ACC112 (cell line): ENCODE measurements at regions not wholly inside any gene's neighbourhood (a gene's known extent, or its start where the extent isn't known, plus 50 kb on each side); places are given as distances from the start of the nearest gene placed in this dataset.
"Not testable (repeated sequence)": the region's sequence is repeated elsewhere in the genome, so short reads cannot be mapped to it uniquely, and the experiment has no call there.

ENCODE experiments used
- H2AFZ ChIP-seq: fragments of 200-600 bp; sonication (generic); one replicate; pipeline ENCODE4 v1.6.0; 2017; ENCODE audit warnings: antibody characterized with exemption, low read length; ENCODE audit not compliant: unreplicated experiment
- H3K27ac ChIP-seq: fragments of 200-600 bp; sonication (generic); 2 replicates; pipeline ENCODE4 v1.5.1; 2014; ENCODE audit warnings: low read depth, mild to moderate bottlenecking, antibody characterized with exemption, low read length, moderate library complexity
- H3K27me3 ChIP-seq: fragments of 200-600 bp; sonication (generic); 2 replicates; pipeline ENCODE4 v1.6.1; 2014; ENCODE audit warnings: mild to moderate bottlenecking, antibody characterized with exemption, low read length, moderate library complexity, mixed read lengths; ENCODE audit not compliant: insufficient read depth
- H3K36me3 ChIP-seq: fragments of 200-600 bp; sonication (generic); 2 replicates; pipeline ENCODE4 v1.6.1; 2016; ENCODE audit warnings: mild to moderate bottlenecking, antibody characterized with exemption, low read length, moderate library complexity, mixed read lengths; ENCODE audit not compliant: insufficient read depth
- H3K4me1 ChIP-seq: fragments of 200-600 bp; sonication (generic); one replicate; pipeline ENCODE4 v1.6.1; 2016; ENCODE audit warnings: low read length, mixed read lengths; ENCODE audit not compliant: insufficient read depth, unreplicated experiment, control insufficient read depth
- H3K4me3 ChIP-seq: fragments of 200-600 bp; sonication (generic); 2 replicates; pipeline ENCODE4 v1.5.1; 2014; ENCODE audit warnings: mild to moderate bottlenecking, low read depth, low read length
- H3K79me2 ChIP-seq: fragments of 200-600 bp; sonication (generic); one replicate; pipeline ENCODE4 v1.6.0; 2016; ENCODE audit warnings: low read length; ENCODE audit not compliant: control insufficient read depth, unreplicated experiment, insufficient read depth

DNA sequence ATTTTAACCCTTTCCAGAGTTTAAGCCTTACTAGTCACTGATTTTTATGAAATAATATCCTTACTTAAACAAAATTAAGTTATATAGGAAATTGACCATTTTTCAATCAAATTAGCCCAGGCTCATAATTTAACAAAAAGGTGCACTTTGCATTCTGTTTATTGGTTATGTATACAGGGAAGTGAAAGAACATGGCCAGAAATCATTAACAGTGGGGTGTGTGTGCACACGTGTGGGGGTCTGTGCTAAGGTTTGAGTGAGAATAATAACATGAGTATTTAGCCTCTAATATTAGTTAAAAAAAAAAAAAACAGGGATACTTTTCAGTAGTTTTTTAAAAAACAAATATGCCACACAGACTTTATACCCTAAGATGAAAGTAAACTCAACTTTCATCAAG is 510.5 kb upstream of the PFKP start:
- H3K36me3 ChIP-seq = no peaks in the 10 kb centered on the region
- no peaks in the 10 kb centered on the region for H3K27me3 ChIP-seq
- no peak overlapping the region for H3K27ac ChIP-seq
- H3K4me1 ChIP-seq = no peaks in the 10 kb centered on the region
- H3K79me2 ChIP-seq = no peaks in the 10 kb centered on the region
- H3K4me3 ChIP-seq = no peak overlapping the region
- no peak overlapping the region for H2AFZ ChIP-seq

DNA sequence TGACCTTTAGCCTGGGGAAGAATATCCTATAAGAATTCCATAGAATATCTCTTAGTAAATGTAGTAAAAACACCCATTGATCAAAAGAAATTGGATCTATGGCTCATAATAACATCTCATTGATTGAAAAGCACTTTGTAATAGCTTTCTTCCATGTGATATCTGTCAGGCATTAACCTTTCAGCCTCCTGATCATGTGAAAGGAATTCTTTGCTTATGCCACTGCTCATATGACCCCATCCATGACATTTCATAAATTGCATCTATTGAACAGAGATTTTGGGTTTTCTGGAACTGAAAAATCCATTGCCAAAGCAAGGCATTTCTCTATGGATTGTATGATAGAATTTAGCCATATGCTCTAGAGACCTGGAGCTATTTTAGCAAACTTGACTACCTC is 519.3 kb upstream of the PFKP start:
- Histone ChIP-seq H3K27ac (no peak overlapping the region), H3K79me2 (no peaks in the 10 kb centered on the region), H2AFZ (no peak overlapping the region), H3K4me3 (no peak overlapping the region), H3K4me1 (no peaks in the 10 kb centered on the region), H3K27me3 (no peaks in the 10 kb centered on the region), H3K36me3 (no peaks in the 10 kb centered on the region)

DNA sequence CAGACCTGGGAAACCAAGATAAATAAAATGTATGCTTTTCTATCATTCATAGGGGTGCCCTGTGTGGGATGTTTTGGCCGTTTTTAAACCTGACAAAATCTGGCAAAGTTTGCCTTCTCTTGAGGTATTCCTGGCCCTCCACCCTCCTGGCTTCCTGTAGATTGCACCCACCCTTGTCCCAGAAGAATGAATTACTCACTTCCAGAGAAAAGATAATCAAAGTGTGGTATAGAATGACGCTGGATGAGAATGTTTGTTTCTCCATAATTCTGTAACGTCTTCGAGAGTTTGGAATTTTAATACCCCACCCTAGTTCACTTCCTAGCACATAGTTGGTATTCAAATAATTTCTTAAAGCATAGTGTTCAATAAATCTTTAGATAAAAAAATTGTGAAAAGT is 519.7 kb upstream of the PFKP start:
- Histone ChIP-seq H3K27me3 (no peaks in the 10 kb centered on the region), H3K27ac (no peak overlapping the region), H3K36me3 (no peaks in the 10 kb centered on the region), H3K79me2 (no peaks in the 10 kb centered on the region), H3K4me3 (no peak overlapping the region), H3K4me1 (no peaks in the 10 kb centered on the region), H2AFZ (no peak overlapping the region)

DNA sequence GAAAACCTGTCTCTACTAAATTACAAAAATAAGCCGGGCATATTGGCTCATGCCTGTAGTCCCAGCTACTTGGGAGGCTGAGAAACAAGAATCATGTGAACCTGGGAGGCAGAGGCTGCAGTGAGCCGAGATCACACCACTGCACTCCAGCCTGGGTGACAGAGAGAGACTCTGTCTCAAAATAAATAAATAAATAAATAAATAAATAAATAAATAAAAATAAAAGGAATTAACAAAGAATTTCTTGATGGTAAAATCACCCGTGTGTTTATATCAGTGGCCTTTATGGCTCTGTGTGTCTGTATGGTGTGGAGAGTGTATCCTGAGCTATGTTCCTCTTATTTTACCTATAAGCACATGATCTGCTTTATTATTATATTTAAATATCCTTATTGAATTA is 520.5 kb upstream of the PFKP start:
- H3K27me3 ChIP-seq, H3K79me2 ChIP-seq, H2AFZ ChIP-seq, H3K4me3 ChIP-seq, H3K36me3 ChIP-seq, H3K4me1 ChIP-seq, H3K27ac ChIP-seq: not testable (repeated sequence)

DNA sequence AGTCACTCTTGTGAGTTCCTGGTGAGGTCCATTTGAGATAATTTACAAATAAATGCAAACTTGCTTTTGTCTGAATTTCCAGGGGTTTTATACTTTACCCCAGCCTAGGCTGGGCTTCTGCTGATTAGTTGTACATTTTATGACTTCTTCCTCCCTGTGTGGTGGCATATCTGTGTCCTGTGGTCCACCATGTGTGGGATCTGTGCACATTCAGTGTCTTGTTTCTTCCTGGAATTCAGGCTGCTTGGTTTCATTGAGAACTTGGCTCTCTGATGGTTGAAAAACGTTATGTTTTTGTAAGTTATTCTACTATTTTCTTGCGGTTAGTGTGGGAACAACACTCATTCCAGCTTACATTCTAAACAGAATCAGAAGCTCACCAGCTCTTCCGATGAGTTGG is 523.4 kb upstream of the PFKP start:
- Histone ChIP-seq H3K79me2 (no peaks in the 10 kb centered on the region), H3K36me3 (no peaks in the 10 kb centered on the region), H3K4me1 (no peaks in the 10 kb centered on the region), H3K4me3 (no peak overlapping the region), H3K27ac (no peak overlapping the region), H2AFZ (no peak overlapping the region), H3K27me3 (no peaks in the 10 kb centered on the region)

DNA sequence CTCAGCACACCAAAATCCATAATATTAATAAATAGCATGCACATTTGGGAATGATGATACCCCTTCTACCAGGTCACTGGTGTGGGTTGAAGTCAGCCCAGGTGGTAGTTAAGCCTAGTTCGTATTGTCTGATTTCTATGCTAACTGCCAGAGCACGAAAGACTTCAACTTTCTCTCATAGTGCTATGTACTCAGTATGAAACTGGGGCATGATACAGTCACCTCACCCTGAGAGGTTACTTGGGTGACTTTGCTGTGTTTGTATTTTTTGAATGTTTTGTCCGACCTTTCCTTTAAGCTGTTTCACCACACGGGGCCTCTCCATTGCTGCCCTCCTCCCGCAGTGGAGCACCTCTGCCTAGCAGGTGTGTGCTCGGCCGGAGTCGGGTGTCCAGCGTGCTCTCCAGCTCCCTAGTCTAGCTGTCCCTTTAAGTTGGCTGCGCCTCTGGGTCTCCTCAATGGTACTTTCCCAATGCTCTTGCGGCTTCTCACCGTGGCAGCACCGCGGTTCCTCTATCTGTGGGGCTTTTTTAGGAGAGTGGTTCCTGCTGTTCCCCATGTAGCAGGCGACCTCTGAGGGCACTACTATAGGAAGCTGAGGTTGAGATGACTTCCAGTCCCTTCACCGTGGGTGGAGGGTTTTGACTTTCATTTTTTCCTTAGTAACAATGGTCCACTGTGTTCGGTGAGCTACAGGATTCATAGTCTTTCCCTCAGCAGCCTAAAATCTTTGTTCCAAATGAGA is 524.0 kb upstream of the PFKP start:
- Histone ChIP-seq H2AFZ (no peak overlapping the region), H3K4me1 (no peaks in the 10 kb centered on the region), H3K27ac (no peak overlapping the region), H3K4me3 (no peak overlapping the region), H3K79me2 (no peaks in the 10 kb centered on the region), H3K36me3 (no peaks in the 10 kb centered on the region), H3K27me3 (no peaks in the 10 kb centered on the region)

DNA sequence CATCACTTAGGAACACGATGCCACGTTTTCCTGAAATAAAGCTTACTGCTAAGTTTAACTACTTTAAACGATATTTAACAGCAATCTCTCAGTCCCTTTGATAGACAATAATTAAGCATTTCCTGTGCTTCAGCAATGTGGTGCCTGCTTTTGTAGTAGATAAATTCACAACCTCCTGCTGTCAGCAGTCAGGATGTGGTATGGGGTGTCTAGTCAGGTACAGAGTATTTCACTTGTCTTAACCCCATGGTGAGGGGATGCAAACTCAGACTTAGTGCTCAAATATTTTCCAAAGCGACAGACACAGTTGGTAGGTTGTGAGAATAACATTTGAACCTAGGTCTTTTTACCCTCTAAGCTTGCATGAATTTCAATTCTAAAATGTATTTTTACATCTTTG is 526.2 kb upstream of the PFKP start:
- Histone ChIP-seq H2AFZ (no peak overlapping the region), H3K27ac (no peak overlapping the region), H3K79me2 (no peaks in the 10 kb centered on the region), H3K27me3 (no peaks in the 10 kb centered on the region), H3K36me3 (no peaks in the 10 kb centered on the region), H3K4me3 (no peak overlapping the region), H3K4me1 (no peaks in the 10 kb centered on the region)

DNA sequence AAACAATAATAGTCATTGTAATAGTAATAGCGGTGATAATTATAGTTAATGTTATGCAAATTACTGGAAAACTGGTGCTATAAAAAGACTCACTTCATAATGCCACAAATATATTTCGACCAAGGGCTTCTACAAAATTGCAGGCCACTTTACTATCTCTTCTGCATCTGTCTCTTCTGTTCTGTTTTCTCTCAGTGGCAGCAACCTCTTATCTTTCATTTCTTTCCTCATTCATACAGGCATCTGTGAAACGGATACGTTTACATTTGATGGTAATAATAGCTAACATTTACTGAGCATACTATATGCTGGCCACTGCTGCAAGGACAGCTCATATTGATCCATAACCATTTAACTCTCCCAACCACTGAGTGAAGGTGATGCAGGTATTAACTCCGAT is 537.4 kb upstream of the PFKP start:
- H3K36me3 ChIP-seq = no peaks in the 10 kb centered on the region
- no peak overlapping the region for H3K27ac ChIP-seq
- H3K4me3 ChIP-seq = no peak overlapping the region
- no peak overlapping the region for H2AFZ ChIP-seq
- H3K27me3 ChIP-seq = no peaks in the 10 kb centered on the region
- H3K79me2 ChIP-seq = no peaks in the 10 kb centered on the region
- H3K4me1 ChIP-seq = no peaks in the 10 kb centered on the region

DNA sequence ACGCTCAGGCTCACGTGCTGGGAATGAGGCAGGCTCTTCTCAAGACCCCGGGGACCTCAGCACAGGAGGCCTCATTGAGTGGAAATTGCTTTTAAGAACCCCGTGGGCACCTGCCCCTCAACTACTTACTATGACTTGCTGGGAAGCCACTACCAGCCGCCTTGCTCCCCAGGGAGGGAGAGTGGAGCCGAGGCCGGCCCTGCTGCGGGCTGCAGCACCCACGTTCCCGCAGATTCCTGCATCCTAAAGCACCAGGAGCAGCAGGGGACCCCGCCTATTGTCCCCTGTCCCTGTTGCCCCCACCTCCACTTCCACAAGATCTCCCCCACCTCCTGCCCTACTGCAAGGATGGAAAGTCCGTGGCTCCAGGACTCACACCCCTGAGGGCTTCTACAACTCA is 541.6 kb upstream of the PFKP start:
- no peak overlapping the region for H3K27ac ChIP-seq
- no peaks in the 10 kb centered on the region for H3K27me3 ChIP-seq
- H3K4me1 ChIP-seq = no peaks in the 10 kb centered on the region

DNA sequence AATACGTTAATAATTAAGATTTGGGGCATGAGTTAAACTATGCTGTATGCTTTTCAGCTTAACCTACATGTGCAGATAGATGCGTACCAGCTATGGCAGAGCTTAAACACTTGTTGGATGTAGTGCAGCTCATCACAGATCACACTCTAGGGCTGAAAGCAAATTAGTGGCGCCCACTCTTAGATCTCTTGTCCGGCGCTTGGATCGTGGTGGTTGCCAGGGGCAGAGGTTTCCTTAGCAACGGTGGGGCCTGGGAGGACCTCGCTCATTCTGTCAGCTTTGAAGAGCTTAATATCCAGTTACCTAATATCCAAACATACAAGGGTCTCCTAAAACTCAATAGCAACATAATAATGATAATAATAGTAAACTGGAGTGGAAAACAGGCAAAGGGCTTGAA is 548.2 kb upstream of the PFKP start:
- H3K27me3 ChIP-seq = no peaks in the 10 kb centered on the region
- H3K27ac ChIP-seq = no peak overlapping the region
- H2AFZ ChIP-seq = no peak overlapping the region
- H3K4me1 ChIP-seq = no peaks in the 10 kb centered on the region
- H3K36me3 ChIP-seq = no peaks in the 10 kb centered on the region
- H3K79me2 ChIP-seq = no peaks in the 10 kb centered on the region
- no peak overlapping the region for H3K4me3 ChIP-seq

More for the DNA sequence above, 541.6 kb upstream of the PFKP start:
- Histone ChIP-seq H3K4me3 (no peak overlapping the region), H3K79me2 (no peaks in the 10 kb centered on the region), H3K36me3 (no peaks in the 10 kb centered on the region), H2AFZ (no peak overlapping the region)

DNA sequence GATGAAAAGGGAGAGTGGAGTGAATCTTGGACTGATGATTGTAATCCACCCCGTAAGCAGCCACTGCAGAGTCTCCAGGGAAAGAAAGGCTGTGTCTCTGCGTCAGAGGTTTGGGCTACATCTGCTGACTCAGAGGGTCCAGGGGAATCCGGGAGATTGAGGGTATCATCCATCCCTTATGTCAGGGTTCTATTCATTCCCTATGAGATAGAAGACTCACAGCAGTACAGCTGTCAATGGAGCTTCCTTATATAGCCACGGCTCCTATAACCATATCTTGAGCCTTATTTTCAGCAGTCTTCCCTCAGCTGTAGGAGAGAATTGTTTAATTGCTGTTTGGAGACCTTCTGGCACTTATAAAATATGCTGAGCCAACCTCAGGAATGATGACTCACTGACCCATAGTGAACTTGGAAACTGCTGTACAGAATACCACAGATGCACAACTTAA is 558.2 kb upstream of the PFKP start:
- Histone ChIP-seq H3K4me3 (no peak overlapping the region), H3K27ac (no peak overlapping the region), H3K4me1 (no peaks in the 10 kb centered on the region), H3K27me3 (no peaks in the 10 kb centered on the region), H2AFZ (no peak overlapping the region), H3K79me2 (no peaks in the 10 kb centered on the region), H3K36me3 (no peaks in the 10 kb centered on the region)
